NCI-H69 (cell line): ENCODE measurements at regions not wholly inside any gene's neighbourhood (a gene's known extent, or its start where the extent isn't known, plus 50 kb on each side); places are given as distances from the start of the nearest gene placed in this dataset.

Experiments
- DNase-seq: peaks from one replicate; lab custom pipeline; 2025; lab: John Stamatoyannopoulos, UW

- DNase-seq = peak; percentile 85
Measured at GRCh38 chr3:86175593-86176444, 815.1 kb downstream of the VGLL3 start.

GRCh38 chr3:86175051-86175536 lies 815.9 kb downstream of the VGLL3 start:
- peak; percentile 27 for DNase-seq

- DNase-seq = no peak
Measured at GRCh38 chr3:86173401-86173800, 817.5 kb downstream of the VGLL3 start.

GRCh38 chr3:86168512-86168911 lies 822.4 kb downstream of the VGLL3 start:
- no peak for DNase-seq

- DNase-seq = no peak
Measured at GRCh38 chr3:86162521-86162920, 828.4 kb downstream of the VGLL3 start.

- no peak for DNase-seq
Measured at GRCh38 chr3:86161493-86161892, 829.5 kb downstream of the VGLL3 start.

- DNase-seq = no peak
Measured at GRCh38 chr3:86152620-86153019, 838.3 kb downstream of the VGLL3 start.

GRCh38 chr3:86149054-86149453 lies 841.9 kb downstream of the VGLL3 start:
- DNase-seq = no peak

GRCh38 chr3:86147119-86147518 lies 843.8 kb downstream of the VGLL3 start:
- no peak for DNase-seq

- DNase-seq = no peak
Measured at GRCh38 chr3:86126552-86126951, 864.4 kb downstream of the VGLL3 start.
